H1 (cell line): ENCODE measurements at regions not wholly inside any gene's neighbourhood (a gene's known extent, or its start where the extent isn't known, plus 50 kb on each side); places are given as distances from the start of the nearest gene placed in this dataset.

Experiments
- EP300 ChIP-seq, 2 experiments: IDR thresholded peaks; 1 replicate in 1 of 2; 2 replicates in 1 of 2; pipeline ENCODE4 v1.6.1; 2011 to 2012; ENCODE audit warnings: low read depth in 2 of 2, low read length in 2 of 2, mild to moderate bottlenecking in 2 of 2, borderline replicate concordance in 1 of 2, inconsistent platforms in 1 of 2, moderate library complexity in 1 of 2
- EZH2 ChIP-seq: fragments of 200-600 bp; sonication (generic); IDR thresholded peaks from 2 replicates; pipeline ENCODE4 v1.7.1; 2012; ENCODE audit warnings: low read depth, mild to moderate bottlenecking, moderate library complexity, low read length, inconsistent platforms; ENCODE audit not compliant: severe bottlenecking
- HDAC6 ChIP-seq: IDR thresholded peaks from one replicate; pipeline ENCODE4 v1.7.1; 2012; ENCODE audit warnings: low read depth, mild to moderate bottlenecking, inconsistent platforms, low read length, moderate library complexity
- TCF12 ChIP-seq: IDR thresholded peaks from 2 replicates; pipeline ENCODE4 v1.6.1; 2011; ENCODE audit warnings: low read depth, mild to moderate bottlenecking, low read length
- TF ChIP-seq, protein P1 (sequence below), 3 experiments: IDR thresholded peaks; 1 replicate in 2 of 3; 2 replicates in 1 of 3; pipeline versions ENCODE4 v1.5.1 to v1.6.1; 2011; ENCODE audit warnings: low read length in 3 of 3, mild to moderate bottlenecking in 3 of 3, inconsistent platforms in 2 of 3, low read depth in 1 of 3, moderate library complexity in 1 of 3; ENCODE audit not compliant: insufficient read depth in 1 of 3; ENCODE audit errors: control extremely low read depth in 1 of 3

DNA sequence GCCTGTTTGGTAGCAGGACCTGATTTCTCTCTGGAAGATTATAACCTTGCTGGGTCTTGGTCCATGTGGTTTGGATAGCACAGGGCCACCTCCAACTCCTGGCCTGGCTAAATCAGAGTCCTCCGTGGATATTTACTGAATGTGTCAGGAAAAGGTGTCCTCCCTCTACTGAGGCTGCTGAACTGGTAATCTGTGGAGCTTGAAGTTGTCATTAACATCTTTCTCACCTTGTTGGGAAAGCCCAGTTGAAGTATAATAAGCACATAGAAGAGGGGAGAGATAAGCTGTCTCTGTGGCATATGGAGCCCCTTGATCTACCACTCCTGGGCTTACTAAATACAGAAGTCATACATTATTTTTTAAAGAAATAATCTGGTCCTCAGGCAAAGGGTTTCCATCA, 294.3 kb upstream of the B3GALT2 start:
- no peak for TF ChIP-seq EZH2
- TF ChIP-seq, protein P1, sequence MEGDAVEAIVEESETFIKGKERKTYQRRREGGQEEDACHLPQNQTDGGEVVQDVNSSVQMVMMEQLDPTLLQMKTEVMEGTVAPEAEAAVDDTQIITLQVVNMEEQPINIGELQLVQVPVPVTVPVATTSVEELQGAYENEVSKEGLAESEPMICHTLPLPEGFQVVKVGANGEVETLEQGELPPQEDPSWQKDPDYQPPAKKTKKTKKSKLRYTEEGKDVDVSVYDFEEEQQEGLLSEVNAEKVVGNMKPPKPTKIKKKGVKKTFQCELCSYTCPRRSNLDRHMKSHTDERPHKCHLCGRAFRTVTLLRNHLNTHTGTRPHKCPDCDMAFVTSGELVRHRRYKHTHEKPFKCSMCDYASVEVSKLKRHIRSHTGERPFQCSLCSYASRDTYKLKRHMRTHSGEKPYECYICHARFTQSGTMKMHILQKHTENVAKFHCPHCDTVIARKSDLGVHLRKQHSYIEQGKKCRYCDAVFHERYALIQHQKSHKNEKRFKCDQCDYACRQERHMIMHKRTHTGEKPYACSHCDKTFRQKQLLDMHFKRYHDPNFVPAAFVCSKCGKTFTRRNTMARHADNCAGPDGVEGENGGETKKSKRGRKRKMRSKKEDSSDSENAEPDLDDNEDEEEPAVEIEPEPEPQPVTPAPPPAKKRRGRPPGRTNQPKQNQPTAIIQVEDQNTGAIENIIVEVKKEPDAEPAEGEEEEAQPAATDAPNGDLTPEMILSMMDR (IDR thresholded peaks at IDR 0.05; ENCODE audit: control extremely low read depth in 1 of 3, insufficient read depth in 1 of 3, low read depth in 1 of 3, low read length in 3 of 3) = no peak
- no peak for TF ChIP-seq HDAC6
- TF ChIP-seq TCF12 = no peak
- no peak for TF ChIP-seq EP300 (IDR thresholded peaks at IDR 0.05; ENCODE audit: borderline replicate concordance in 1 of 2, low read depth in 2 of 2, low read length in 2 of 2)
